Neural progenitor cell (in vitro differentiated cells): ENCODE measurements at regions not wholly inside any gene's neighbourhood (a gene's known extent, or its start where the extent isn't known, plus 50 kb on each side); places are given as distances from the start of the nearest gene placed in this dataset.

ENCODE experiments used
- CTCF ChIP-seq: fragments of 200-600 bp; sonication (generic); IDR thresholded peaks from 2 replicates; pipeline ENCODE4 v1.5.1; 2017; ENCODE audit warnings: antibody characterized with exemption, mild to moderate bottlenecking
- EZH2 ChIP-seq: fragments of 200-600 bp; sonication (generic); IDR thresholded peaks from 2 replicates; pipeline ENCODE4 v1.6.1; 2017; ENCODE audit warnings: antibody characterized with exemption, mild to moderate bottlenecking, moderate library complexity

GRCh38 chr14:98999901-99000300, 272.1 kb downstream of the BCL11B start:
- TF ChIP-seq CTCF (no peak), EZH2 (no peak)
